ENCODE measurements at regions not wholly inside any gene's neighbourhood (a gene's known extent, or its start where the extent isn't known, plus 50 kb on each side); places are given as distances from the start of the nearest gene placed in this dataset.

- Histone ChIP-seq H3K27ac (ENCODE audit: extremely low read length, insufficient read depth, low read length) (no peak overlapping the region), H3K9ac (ENCODE audit: insufficient read depth, low read depth, low read length) (no peak overlapping the region), H3K36me3 (replicated peaks in 1 of 2; ENCODE audit: control insufficient read depth in 1 of 2, insufficient read depth in 2 of 2, low read length in 2 of 2) (no peaks in the 10 kb centered on the region), H3K9me3 (ENCODE audit: low read length) (peaks cover 11% of the 10 kb centered on the region; the same call in 1 of the 2 replicates), H3K79me2 (ENCODE audit: insufficient read depth, low read length) (no peaks in the 10 kb centered on the region), H3K27me3 (ENCODE audit: control insufficient read depth in 1 of 2, insufficient read depth in 2 of 2, low read length in 2 of 2) (peaks cover 0 to under 1% of the 10 kb centered on the region in 2 experiments; a peak in 1 of 5 replicates), H3K4me2 (ENCODE audit: low read depth, low read length) (no peak overlapping the region), H4K20me1 (ENCODE audit: insufficient read depth, low read length) (no peaks in the 10 kb centered on the region), H3K4me1 (ENCODE audit: insufficient read depth, low read length) (no peaks in the 10 kb centered on the region), H2AFZ (ENCODE audit: low read length) (no peak overlapping the region), H3K4me3 (replicated peaks in 1 of 3; ENCODE audit: insufficient read depth in 1 of 3, low read depth in 2 of 3, low read length in 3 of 3) (no peak overlapping the region)
- intact Hi-C loops (cut with micrococcal nuclease; ENCODE audit: unreplicated experiment) (no loop called here), in situ Hi-C loops (cut with HindIII; ENCODE audit: extremely low pct_ligation_motif_present, low pct_unique_long_range_greater_than_20kb) (no loop called here)
- BruUV-seq (replicated peaks): no TSS peak
- DNase-seq (ENCODE audit: low spot score) (no peak), FAIRE-seq (no peak), ATAC-seq (no peak)
- WGBS (ENCODE audit: low lambda C conversion rate): 34% methylated on average over 1 of the region's 1 CpG
- TF ChIP-seq ZNF431 (CRISPR knock-in tag; IDR thresholded peaks at IDR 0.05; ENCODE audit: borderline replicate concordance, low read depth) (no peak), CREB1 (IDR thresholded peaks at IDR 0.05) (no peak), CREB1 (CRISPR knock-in tag; IDR thresholded peaks at IDR 0.05) (no peak), PRPF4 (IDR thresholded peaks at IDR 0.05; ENCODE audit: low read depth, low read length, poor library complexity, severe bottlenecking) (no peak), ADNP (CRISPR knock-in tag; IDR thresholded peaks at IDR 0.05) (no peak), SP4 (CRISPR knock-in tag; IDR thresholded peaks at IDR 0.05) (no peak), ZNF556 (CRISPR knock-in tag; IDR thresholded peaks at IDR 0.05; ENCODE audit: borderline replicate concordance) (no peak), ZFP37 (CRISPR knock-in tag; IDR thresholded peaks at IDR 0.05; ENCODE audit: borderline replicate concordance) (no peak), ZNF343 (CRISPR knock-in tag; IDR thresholded peaks at IDR 0.05) (no peak), GATAD1 (CRISPR knock-in tag; IDR thresholded peaks at IDR 0.05) (no peak), HNRNPK (IDR thresholded peaks at IDR 0.05; ENCODE audit: low read depth, low read length, poor library complexity, severe bottlenecking) (no peak), ZNF549 (CRISPR knock-in tag; IDR thresholded peaks at IDR 0.05) (no peak), ZNF780A (CRISPR knock-in tag; IDR thresholded peaks at IDR 0.05) (no peak)
- TF ChIP-seq, protein P1, sequence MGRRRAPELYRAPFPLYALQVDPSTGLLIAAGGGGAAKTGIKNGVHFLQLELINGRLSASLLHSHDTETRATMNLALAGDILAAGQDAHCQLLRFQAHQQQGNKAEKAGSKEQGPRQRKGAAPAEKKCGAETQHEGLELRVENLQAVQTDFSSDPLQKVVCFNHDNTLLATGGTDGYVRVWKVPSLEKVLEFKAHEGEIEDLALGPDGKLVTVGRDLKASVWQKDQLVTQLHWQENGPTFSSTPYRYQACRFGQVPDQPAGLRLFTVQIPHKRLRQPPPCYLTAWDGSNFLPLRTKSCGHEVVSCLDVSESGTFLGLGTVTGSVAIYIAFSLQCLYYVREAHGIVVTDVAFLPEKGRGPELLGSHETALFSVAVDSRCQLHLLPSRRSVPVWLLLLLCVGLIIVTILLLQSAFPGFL (CRISPR knock-in tag; IDR thresholded peaks at IDR 0.05): no peak
- ChIA-PET POLR2A (no interaction called here), CTCF (ENCODE audit: low intra/inter-chr PET ratio, low total read pairs) (no interaction called here)
Measured at GRCh38 chr2:6454286-6454990, 411.3 kb downstream of the CMPK2 start.

All from HepG2 (cell line).